ENCODE measurements at regions not wholly inside any gene's neighbourhood (a gene's known extent, or its start where the extent isn't known, plus 50 kb on each side); places are given as distances from the start of the nearest gene placed in this dataset.

- TF ChIP-seq POLR2AphosphoS5 (IDR thresholded peaks at IDR 0.05) (no peak), CTCF (IDR thresholded peaks at IDR 0.05) (no peak), EP300 (IDR thresholded peaks at IDR 0.05) (no peak)
Measured at GRCh38 chr22:34976474-34976873, 89.5 kb upstream of the ISX start.
